ENCODE measurements at regions not wholly inside any gene's neighbourhood (a gene's known extent, or its start where the extent isn't known, plus 50 kb on each side); places are given as distances from the start of the nearest gene placed in this dataset.

- in situ Hi-C loops (cut with MboI; ENCODE audit: low sequenced_read_pairs, unreplicated experiment) = no loop called here
- no peak for TF ChIP-seq CTCF (IDR thresholded peaks at IDR 0.05; ENCODE audit: borderline replicate concordance, control extremely low read depth, extremely low read depth, insufficient read depth, missing control alignments)
- DNase-seq (ENCODE audit: low spot score) = no peak
These were observed 99.0 kb upstream of the SNTG2 start for GRCh38 chr2:851680-852079.

GRCh38 chr2:851078-851477 lies 99.6 kb upstream of the SNTG2 start:
- no peak for DNase-seq (ENCODE audit: low spot score)
- in situ Hi-C loops (cut with MboI; ENCODE audit: low sequenced_read_pairs, unreplicated experiment) = no loop called here
- no peak for TF ChIP-seq CTCF (IDR thresholded peaks at IDR 0.05; ENCODE audit: borderline replicate concordance, control extremely low read depth, extremely low read depth, insufficient read depth, missing control alignments)

GRCh38 chr2:850429-850828 lies 100.2 kb upstream of the SNTG2 start:
- no peak for TF ChIP-seq CTCF (IDR thresholded peaks at IDR 0.05; ENCODE audit: borderline replicate concordance, control extremely low read depth, extremely low read depth, insufficient read depth, missing control alignments)
- DNase-seq (ENCODE audit: low spot score) = no peak
- in situ Hi-C loops (cut with MboI; ENCODE audit: low sequenced_read_pairs, unreplicated experiment) = no loop called here

- no peak for DNase-seq (ENCODE audit: low spot score)
- TF ChIP-seq CTCF (IDR thresholded peaks at IDR 0.05; ENCODE audit: borderline replicate concordance, control extremely low read depth, extremely low read depth, insufficient read depth, missing control alignments) = no peak
- in situ Hi-C loops (cut with MboI; ENCODE audit: low sequenced_read_pairs, unreplicated experiment) = no loop called here
These were observed 102.5 kb upstream of the SNTG2 start for GRCh38 chr2:848099-848498.

GRCh38 chr2:847669-848068 lies 103.0 kb upstream of the SNTG2 start:
- in situ Hi-C loops (cut with MboI; ENCODE audit: low sequenced_read_pairs, unreplicated experiment) = no loop called here
- no peak for TF ChIP-seq CTCF (IDR thresholded peaks at IDR 0.05; ENCODE audit: borderline replicate concordance, control extremely low read depth, extremely low read depth, insufficient read depth, missing control alignments)
- no peak for DNase-seq (ENCODE audit: low spot score)

GRCh38 chr2:844715-845114 lies 105.9 kb upstream of the SNTG2 start:
- no peak for DNase-seq (ENCODE audit: low spot score)
- no peak for TF ChIP-seq CTCF (IDR thresholded peaks at IDR 0.05; ENCODE audit: borderline replicate concordance, control extremely low read depth, extremely low read depth, insufficient read depth, missing control alignments)
- in situ Hi-C loops (cut with MboI; ENCODE audit: low sequenced_read_pairs, unreplicated experiment) = no loop called here
